BLaER1 treated with 17β-estradiol and CSF1 and Interleukin-3, amounts not matched to agents 10 nM and 100 nM (cell line): ENCODE measurements at regions not wholly inside any gene's neighbourhood (a gene's known extent, or its start where the extent isn't known, plus 50 kb on each side); places are given as distances from the start of the nearest gene placed in this dataset.

Source experiments
- H3K27ac ChIP-seq, 11 experiments: shearing (Covaris generic); formaldehyde crosslinking; 2 replicates each; pipeline ENCODE4 v1.8.1; 2022
- H3K27me3 ChIP-seq, 11 experiments: shearing (Covaris generic); formaldehyde crosslinking; 2 replicates each; pipeline ENCODE4 v1.8.1; 2022
- H3K36me3 ChIP-seq, 11 experiments: shearing (Covaris generic); formaldehyde crosslinking; 2 replicates each; pipeline ENCODE4 v1.8.1; 2022
- H3K4me1 ChIP-seq, 10 experiments: shearing (Covaris generic); formaldehyde crosslinking; 2 replicates each; pipeline ENCODE4 v1.8.1; 2022
- H3K4me2 ChIP-seq, 11 experiments: shearing (Covaris generic); formaldehyde crosslinking; 2 replicates each; pipeline ENCODE4 v1.8.1; 2022
- H3K4me3 ChIP-seq, 10 experiments: shearing (Covaris generic); formaldehyde crosslinking; 2 replicates each; pipeline ENCODE4 v1.8.1; 2022
- H3K9ac ChIP-seq, 11 experiments: shearing (Covaris generic); formaldehyde crosslinking; 2 replicates each; pipeline ENCODE4 v1.8.1; 2022
- H3K9me3 ChIP-seq, 11 experiments: shearing (Covaris generic); formaldehyde crosslinking; replicated peaks in 1 of 11; 2 replicates each; pipeline ENCODE4 v1.8.1; 2022
- H4K20me1 ChIP-seq, 11 experiments: shearing (Covaris generic); formaldehyde crosslinking; 2 replicates each; pipeline ENCODE4 v1.8.1; 2022
- Cebpa-rat ChIP-seq, 11 experiments: shearing (Covaris generic); IDR thresholded peaks; 2 replicates each; pipeline ENCODE4 v1.8.1; 2022

DNA sequence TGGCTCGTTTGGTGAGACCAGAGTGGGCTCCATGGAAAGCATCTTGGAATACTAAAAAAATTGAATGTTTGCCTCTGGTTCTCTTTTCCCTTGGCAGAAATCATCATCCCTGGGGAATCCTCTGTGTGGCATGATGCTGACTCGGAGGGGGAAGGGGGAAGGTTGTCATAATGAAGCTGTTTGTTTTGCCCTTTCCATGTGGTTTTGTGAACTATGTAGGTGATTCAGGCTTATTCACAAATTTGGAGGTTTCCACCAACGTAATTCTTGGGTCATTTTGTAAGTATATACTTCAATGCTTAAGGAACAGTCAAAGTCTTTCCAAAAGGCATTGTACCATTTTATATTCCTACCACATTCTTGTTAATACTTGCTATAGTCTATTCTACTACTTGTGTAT lies 754.0 kb upstream of the FAT3 start:
- no peak overlapping the region for H3K9ac ChIP-seq
- H3K4me1 ChIP-seq, result no peaks in the 10 kb centered on the region
- H3K36me3 ChIP-seq, result no peaks in the 10 kb centered on the region
- no peaks in the 10 kb centered on the region for H4K20me1 ChIP-seq
- no peak for TF ChIP-seq Cebpa-rat (IDR thresholded peaks at IDR 0.05)
- H3K4me2 ChIP-seq, result no peak overlapping the region
- H3K27me3 ChIP-seq, result no peaks in the 10 kb centered on the region
- no peaks in the 10 kb centered on the region for H3K9me3 ChIP-seq
- H3K4me3 ChIP-seq, result no peak overlapping the region
- no peak overlapping the region for H3K27ac ChIP-seq

- Histone ChIP-seq H3K4me1 (no peaks in the 10 kb centered on the region), H4K20me1 (no peaks in the 10 kb centered on the region), H3K4me2 (no peak overlapping the region), H3K27ac (no peak overlapping the region), H3K36me3 (no peaks in the 10 kb centered on the region), H3K27me3 (no peaks in the 10 kb centered on the region), H3K9ac (no peak overlapping the region), H3K4me3 (no peak overlapping the region), H3K9me3 (peaks cover 0 to 6% (median 0%) of the 10 kb centered on the region in 11 experiments; a peak in 2 of 22 replicates)
- no peak for TF ChIP-seq Cebpa-rat (IDR thresholded peaks at IDR 0.05)
Observed at GRCh38 chr11:91459840-91460239, 764.8 kb upstream of the FAT3 start.

GRCh38 chr11:91446267-91446666 lies 778.4 kb upstream of the FAT3 start:
- Histone ChIP-seq H3K4me3 (no peak overlapping the region), H3K27ac (no peak overlapping the region), H3K4me1 (no peaks in the 10 kb centered on the region), H3K4me2 (no peak overlapping the region), H3K36me3 (no peaks in the 10 kb centered on the region), H4K20me1 (no peaks in the 10 kb centered on the region), H3K9me3 (no peaks in the 10 kb centered on the region), H3K9ac (no peak overlapping the region), H3K27me3 (no peaks in the 10 kb centered on the region; a peak in 1 of 22 replicates)
- TF ChIP-seq Cebpa-rat (IDR thresholded peaks at IDR 0.05), result no peak

GRCh38 chr11:91435694-91436395 lies 788.8 kb upstream of the FAT3 start:
- no peak overlapping the region for H3K9ac ChIP-seq

DNA sequence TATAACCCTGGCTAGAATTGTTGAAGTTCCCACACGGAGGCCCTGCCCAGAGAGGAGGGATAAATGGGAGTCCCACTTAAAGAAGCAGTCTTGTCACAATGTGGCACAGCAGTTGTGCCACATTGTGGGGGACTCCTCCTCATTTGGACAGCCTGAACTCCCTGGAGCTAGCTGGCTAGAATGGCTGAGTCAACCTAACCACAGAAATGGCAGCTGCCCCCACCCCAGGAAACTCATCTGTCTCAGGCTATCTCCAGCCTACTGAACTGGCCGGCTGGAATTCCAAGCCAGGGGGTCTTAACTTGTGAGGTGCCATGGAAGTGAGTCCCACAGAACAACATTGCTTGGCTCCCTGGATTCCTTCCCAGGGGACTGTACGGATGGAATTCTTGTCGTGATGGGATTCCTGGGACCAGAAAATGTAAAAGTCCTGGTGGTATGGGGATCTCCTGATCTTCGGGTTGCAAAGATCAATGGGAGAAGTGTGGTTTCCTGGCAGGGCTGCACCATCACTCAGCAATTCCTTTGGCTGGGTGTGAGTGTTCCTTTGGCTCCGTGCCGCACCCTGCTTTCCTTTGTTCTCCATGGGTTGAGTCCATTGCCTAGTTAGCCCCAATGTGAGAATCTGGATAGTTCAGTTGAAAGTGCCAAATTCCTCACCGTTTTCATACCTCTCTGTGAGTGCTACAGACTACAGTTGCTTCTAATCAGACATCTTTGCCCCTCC lies 791.2 kb upstream of the FAT3 start:
- no peaks in the 10 kb centered on the region for H4K20me1 ChIP-seq
- TF ChIP-seq Cebpa-rat (IDR thresholded peaks at IDR 0.05), result no peak
- H3K27ac ChIP-seq, result no peak overlapping the region
- H3K27me3 ChIP-seq, result no peaks in the 10 kb centered on the region
- H3K4me2 ChIP-seq, result no peak overlapping the region
- H3K4me3 ChIP-seq, result no peak overlapping the region
- no peak overlapping the region for H3K9ac ChIP-seq
- H3K9me3 ChIP-seq, result peaks cover 0 to 10% (median 0%) of the 10 kb centered on the region in 11 experiments; a peak in 2 of 22 replicates
- peaks cover 0 to 8% (median 0%) of the 10 kb centered on the region in 10 experiments; a peak in 1 of 20 replicates for H3K4me1 ChIP-seq
- no peaks in the 10 kb centered on the region for H3K36me3 ChIP-seq

More at GRCh38 chr11:91435694-91436395, 788.8 kb upstream of the FAT3 start:
- no peaks in the 10 kb centered on the region for H3K27me3 ChIP-seq
- H3K4me1 ChIP-seq, result peaks cover 0 to 8% (median 0%) of the 10 kb centered on the region in 10 experiments; a peak in 1 of 20 replicates
- no peak overlapping the region for H3K27ac ChIP-seq
- H4K20me1 ChIP-seq, result no peaks in the 10 kb centered on the region
- H3K9me3 ChIP-seq, result peaks cover 0 to 10% (median 0%) of the 10 kb centered on the region in 11 experiments; a peak in 2 of 22 replicates
- H3K4me2 ChIP-seq, result no peak overlapping the region
- no peak for TF ChIP-seq Cebpa-rat (IDR thresholded peaks at IDR 0.05)
- no peaks in the 10 kb centered on the region for H3K36me3 ChIP-seq
- no peak overlapping the region for H3K4me3 ChIP-seq

GRCh38 chr11:91421641-91422040 lies 803.0 kb upstream of the FAT3 start:
- Histone ChIP-seq H3K27ac (no peak overlapping the region), H3K36me3 (no peaks in the 10 kb centered on the region), H3K27me3 (no peaks in the 10 kb centered on the region), H3K4me2 (no peak overlapping the region), H3K9ac (no peak overlapping the region), H4K20me1 (no peaks in the 10 kb centered on the region), H3K9me3 (no peaks in the 10 kb centered on the region), H3K4me3 (no peak overlapping the region), H3K4me1 (peaks cover 0 to 11% (median 0%) of the 10 kb centered on the region in 10 experiments; a peak in 6 of 20 replicates)
- TF ChIP-seq Cebpa-rat (IDR thresholded peaks at IDR 0.05), result no peak

DNA sequence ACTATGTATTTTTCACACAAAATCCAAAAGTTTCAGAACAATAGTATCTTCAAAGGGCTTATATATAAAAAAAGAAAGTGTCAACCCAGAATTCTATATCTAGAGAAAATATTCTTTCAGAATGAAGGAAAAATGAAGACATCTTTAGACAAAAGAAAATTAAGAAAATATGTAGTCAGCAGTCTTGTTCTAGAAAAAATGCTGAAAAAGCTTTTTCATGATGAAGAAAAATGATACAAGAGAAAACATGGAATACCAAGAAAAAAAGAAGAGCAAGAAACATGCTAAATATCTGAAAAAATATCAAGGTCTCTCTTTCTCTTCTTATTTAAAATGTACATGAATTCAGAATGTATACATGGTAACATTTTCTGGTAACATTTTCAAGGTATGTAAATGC lies 816.8 kb upstream of the FAT3 start:
- H4K20me1 ChIP-seq, result no peaks in the 10 kb centered on the region
- H3K9me3 ChIP-seq, result no peaks in the 10 kb centered on the region; a peak in 1 of 22 replicates
- H3K9ac ChIP-seq, result no peak overlapping the region
- H3K4me2 ChIP-seq, result no peak overlapping the region
- no peaks in the 10 kb centered on the region for H3K4me1 ChIP-seq
- H3K27me3 ChIP-seq, result no peaks in the 10 kb centered on the region
- no peak overlapping the region for H3K27ac ChIP-seq
- no peak for TF ChIP-seq Cebpa-rat (IDR thresholded peaks at IDR 0.05)
- H3K36me3 ChIP-seq, result no peaks in the 10 kb centered on the region
- no peak overlapping the region for H3K4me3 ChIP-seq

DNA sequence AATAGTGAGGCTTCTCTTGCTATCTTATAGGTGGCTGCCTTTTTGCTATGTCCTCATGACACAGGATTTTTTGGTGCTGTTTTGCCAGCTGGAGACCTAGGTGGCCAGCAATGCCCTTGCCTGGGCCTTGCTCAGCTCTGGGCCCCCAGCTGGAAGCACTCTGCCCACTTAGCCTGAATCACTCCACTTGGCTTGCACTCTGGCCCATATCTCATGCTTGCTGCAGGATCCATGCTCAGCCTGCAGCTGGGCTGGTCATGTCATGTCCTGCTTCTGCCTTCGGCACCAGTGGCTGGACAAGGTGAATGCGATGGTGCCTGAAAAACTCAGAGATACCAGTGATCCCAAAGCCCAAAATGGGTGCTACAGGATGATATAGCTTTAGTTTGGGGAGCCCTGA lies 818.6 kb upstream of the FAT3 start:
- TF ChIP-seq Cebpa-rat (IDR thresholded peaks at IDR 0.05), result no peak
- Histone ChIP-seq H3K27ac (no peak overlapping the region), H3K4me1 (no peaks in the 10 kb centered on the region), H3K4me3 (no peak overlapping the region), H4K20me1 (no peaks in the 10 kb centered on the region), H3K4me2 (no peak overlapping the region), H3K9ac (no peak overlapping the region), H3K27me3 (no peaks in the 10 kb centered on the region), H3K9me3 (peaks cover 0 to 5% (median 0%) of the 10 kb centered on the region in 11 experiments; a peak in 5 of 22 replicates), H3K36me3 (no peaks in the 10 kb centered on the region)

DNA sequence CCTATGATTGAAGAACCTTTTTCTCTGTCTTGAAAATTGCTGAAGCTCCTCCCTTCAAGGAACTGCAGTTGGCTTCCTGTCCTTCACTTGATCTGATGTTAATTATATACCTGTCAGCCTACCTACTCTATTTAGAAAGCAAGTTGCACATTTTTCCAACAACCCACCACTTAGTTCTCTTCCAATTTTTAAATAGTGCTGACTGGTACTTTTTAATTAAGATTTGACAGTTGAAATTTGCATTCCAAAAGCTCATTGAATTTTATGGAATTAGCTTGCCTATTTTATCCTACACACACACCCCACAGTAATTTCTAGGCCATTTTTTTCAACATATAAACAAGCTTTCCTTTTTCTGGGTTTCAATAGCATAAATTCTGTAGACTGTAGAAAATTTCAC lies 820.3 kb upstream of the FAT3 start:
- Histone ChIP-seq H3K9me3 (peaks cover 0 to 5% (median 0%) of the 10 kb centered on the region in 11 experiments; a peak in 5 of 22 replicates), H3K4me2 (no peak overlapping the region), H3K4me1 (no peaks in the 10 kb centered on the region), H3K27me3 (no peaks in the 10 kb centered on the region), H3K9ac (no peak overlapping the region), H3K36me3 (no peaks in the 10 kb centered on the region), H4K20me1 (no peaks in the 10 kb centered on the region), H3K4me3 (no peak overlapping the region), H3K27ac (no peak overlapping the region)
- no peak for TF ChIP-seq Cebpa-rat (IDR thresholded peaks at IDR 0.05)

DNA sequence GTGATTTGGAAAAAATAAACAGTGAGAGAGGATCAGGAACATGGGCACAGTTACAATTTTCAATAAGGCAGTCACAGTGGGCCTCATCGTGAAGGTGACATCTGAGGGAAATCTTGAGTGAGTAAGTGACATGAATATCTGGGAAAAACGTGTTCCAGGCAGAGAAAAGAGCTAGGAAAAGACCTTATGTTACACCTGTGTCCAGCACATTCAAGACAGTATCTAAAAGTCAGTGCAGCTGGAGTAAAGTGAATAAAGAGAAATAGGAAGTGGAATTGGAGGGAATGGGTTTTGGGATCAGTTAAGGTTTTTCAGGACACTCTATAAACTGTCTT lies 827.5 kb upstream of the FAT3 start:
- H4K20me1 ChIP-seq, result no peaks in the 10 kb centered on the region
- no peaks in the 10 kb centered on the region for H3K36me3 ChIP-seq
- TF ChIP-seq Cebpa-rat (IDR thresholded peaks at IDR 0.05), result no peak
- no peaks in the 10 kb centered on the region for H3K4me1 ChIP-seq
- no peak overlapping the region for H3K9ac ChIP-seq
- H3K27ac ChIP-seq, result no peak overlapping the region
- no peaks in the 10 kb centered on the region for H3K27me3 ChIP-seq
- H3K4me3 ChIP-seq, result no peak overlapping the region
- peaks cover 0 to 5% (median 0%) of the 10 kb centered on the region in 11 experiments; a peak in 4 of 22 replicates for H3K9me3 ChIP-seq
- H3K4me2 ChIP-seq, result no peak overlapping the region
